Left kidney (tissue), 1 donor: ENCODE measurements at regions not wholly inside any gene's neighbourhood (a gene's known extent, or its start where the extent isn't known, plus 50 kb on each side); places are given as distances from the start of the nearest gene placed in this dataset.

Source experiments
- DNase-seq: peaks from one replicate; pipeline ENCODE4 v3.0.0-alpha.2; 2013

DNA sequence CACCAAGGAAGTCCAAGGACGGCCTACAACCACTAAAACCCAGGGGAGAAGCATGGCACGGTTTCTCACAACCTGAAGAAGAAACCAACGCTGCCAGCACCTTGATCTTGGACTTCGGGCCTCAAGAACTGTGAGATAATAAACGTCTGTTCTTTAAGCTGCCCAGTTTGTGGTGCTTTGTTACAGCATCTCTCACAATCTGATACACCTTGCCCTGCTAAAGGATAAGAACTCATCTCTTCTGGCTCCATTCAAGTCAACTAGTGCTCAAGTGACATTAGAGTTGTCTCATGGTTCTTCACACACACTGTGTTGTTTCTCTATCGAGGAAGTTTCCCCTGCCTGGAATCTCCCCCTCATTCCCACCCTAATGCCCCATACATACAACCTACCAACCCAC is 314.4 kb upstream of the RUNX1 start:
- no peak for DNase-seq

GRCh38 chr21:35361988-35362387 is 312.9 kb upstream of the RUNX1 start:
- DNase-seq: no peak

- no peak for DNase-seq
These were observed 311.9 kb upstream of the RUNX1 start for GRCh38 chr21:35360870-35361570.

DNA sequence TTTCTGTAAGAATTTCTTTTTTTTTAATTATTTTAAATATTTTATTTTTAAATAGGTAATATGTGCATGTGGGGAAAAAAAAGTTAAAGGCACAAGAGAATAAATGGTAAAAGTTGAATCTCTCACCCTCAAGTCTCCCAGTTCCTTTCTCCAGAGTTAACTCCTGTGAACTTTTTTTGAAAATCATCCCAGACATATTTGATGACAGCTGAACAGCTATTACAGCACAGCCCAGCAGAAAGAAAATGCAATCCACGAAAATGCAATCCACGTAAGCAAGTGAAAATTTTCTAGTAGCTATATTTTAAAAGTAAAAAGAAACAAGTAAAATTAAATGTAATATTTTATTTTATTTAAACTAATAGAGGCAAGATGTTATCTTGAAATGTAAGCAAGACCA is 310.0 kb upstream of the RUNX1 start:
- DNase-seq: no peak

DNA sequence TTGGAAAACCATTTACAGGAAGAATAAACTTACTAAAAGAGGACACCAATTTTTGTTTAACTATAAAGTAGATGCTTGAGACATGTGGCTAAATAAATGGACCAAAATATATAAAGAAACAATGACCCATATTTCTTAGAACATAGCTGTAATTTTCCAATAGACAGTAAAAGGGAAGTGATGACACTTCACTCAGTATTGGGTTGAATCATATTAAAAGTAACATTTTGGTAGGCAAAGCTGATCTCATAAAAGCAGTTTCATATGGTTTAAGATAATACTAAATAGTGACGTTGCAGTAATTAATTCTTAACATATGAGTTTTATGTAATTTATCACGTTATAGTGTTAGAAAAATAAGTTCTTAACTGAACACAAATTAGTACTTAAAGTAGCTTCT is 308.9 kb upstream of the RUNX1 start:
- DNase-seq: no peak

GRCh38 chr21:35357041-35357780 is 308.1 kb upstream of the RUNX1 start:
- no peak for DNase-seq

DNA sequence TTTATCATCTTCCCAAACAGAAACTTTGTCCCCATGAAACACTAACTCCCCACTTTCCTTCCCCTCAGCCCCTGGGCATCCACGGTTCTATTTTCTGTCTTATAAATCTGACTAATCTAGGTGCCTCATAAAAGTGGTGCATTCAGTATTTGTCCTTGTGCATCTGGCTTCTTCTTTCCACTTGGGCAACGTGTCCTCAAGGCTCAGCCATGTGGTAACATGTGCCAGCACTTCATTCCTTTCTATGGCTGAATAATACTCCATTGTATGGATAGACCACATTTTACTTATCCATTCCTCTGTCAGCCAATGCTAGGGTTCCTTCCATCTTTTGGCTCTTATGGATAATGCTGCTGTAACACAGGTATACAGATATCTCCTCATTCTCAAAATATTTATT is 305.0 kb upstream of the RUNX1 start:
- DNase-seq: no peak

DNA sequence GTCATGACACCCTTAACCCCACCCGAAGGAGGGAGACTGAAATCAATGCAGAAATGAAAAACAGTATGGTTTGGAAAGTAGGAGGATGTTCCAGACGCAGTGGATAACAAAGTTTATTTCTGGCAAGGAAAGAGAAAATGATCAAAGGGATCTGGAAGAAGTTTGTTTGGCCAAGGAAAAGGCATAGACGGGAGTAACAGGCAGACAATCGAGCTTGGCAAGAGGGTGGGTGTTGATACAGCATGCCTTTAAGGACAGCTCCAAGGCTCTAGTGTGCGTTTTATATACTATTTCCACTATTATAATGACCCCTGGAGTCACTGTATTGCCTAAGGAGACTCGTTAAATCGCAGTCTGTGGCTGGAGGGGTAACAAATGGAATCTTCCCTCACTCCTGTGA is 303.7 kb upstream of the RUNX1 start:
- no peak for DNase-seq

GRCh38 chr21:35352066-35352770 is 303.1 kb upstream of the RUNX1 start:
- no peak for DNase-seq

DNA sequence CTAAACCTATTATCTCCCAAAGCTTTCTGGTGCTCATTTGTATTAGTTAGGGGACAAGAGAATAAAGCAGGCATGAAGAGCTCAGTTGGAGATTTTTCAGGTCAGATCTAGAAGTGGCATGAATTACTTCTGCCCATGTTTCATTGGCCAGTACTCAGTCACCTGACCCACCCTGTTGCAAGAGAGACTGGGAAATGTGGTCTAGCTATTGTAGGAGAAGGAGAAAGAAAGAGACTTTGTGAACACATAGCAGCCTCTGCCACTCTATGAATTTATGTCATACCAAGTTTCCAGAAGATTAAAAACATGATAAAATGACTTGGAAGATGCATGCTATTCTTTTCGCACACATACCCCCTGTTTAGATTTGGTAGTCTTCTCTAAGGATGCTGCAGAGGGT is 302.3 kb upstream of the RUNX1 start:
- DNase-seq: no peak

GRCh38 chr21:35350965-35351364 is 301.9 kb upstream of the RUNX1 start:
- no peak for DNase-seq

GRCh38 chr21:35349376-35350080 is 300.4 kb upstream of the RUNX1 start:
- no peak for DNase-seq

- DNase-seq: no peak
These were observed 299.6 kb upstream of the RUNX1 start for GRCh38 chr21:35348686-35349085.

DNA sequence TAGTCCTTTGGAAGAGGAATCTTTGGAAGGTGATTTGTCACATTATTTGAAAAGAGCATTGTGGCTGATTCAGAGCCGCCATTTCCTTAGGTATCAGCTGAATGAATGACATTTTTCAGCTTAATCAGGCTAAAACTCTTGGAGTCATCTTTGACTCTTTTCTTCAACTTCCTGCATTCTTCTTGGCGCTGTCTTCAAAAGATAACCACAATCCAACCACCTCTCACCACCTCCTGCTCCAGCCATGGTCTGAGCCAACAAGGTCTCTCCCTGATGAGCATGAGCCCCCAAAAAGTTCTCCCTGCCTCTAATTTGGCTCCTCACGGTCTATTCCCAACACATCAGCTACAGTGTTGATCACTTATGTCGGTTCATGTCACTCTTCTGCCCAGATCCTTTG is 297.6 kb upstream of the RUNX1 start:
- DNase-seq: no peak

DNA sequence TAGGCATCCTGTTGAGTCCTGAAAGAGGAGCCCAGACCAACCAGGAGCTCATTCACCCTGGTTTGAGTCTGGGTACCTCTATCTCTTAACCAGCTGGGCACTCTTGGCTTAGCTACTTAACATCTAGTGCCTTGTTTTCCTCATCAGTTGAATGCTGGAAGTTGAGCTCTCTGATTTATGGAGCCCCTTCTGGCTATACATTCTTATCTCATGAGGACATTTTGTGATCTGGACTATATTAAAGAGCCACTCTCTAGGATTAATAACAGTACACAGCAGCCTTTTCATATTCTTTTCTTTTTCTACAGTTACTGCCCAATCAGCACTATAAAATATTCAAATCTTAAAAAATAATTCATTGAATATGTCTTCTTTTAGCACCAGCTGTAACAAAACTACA is 296.9 kb upstream of the RUNX1 start:
- DNase-seq: no peak

- DNase-seq: no peak
These were observed 295.5 kb upstream of the RUNX1 start for GRCh38 chr21:35344582-35344981.

DNA sequence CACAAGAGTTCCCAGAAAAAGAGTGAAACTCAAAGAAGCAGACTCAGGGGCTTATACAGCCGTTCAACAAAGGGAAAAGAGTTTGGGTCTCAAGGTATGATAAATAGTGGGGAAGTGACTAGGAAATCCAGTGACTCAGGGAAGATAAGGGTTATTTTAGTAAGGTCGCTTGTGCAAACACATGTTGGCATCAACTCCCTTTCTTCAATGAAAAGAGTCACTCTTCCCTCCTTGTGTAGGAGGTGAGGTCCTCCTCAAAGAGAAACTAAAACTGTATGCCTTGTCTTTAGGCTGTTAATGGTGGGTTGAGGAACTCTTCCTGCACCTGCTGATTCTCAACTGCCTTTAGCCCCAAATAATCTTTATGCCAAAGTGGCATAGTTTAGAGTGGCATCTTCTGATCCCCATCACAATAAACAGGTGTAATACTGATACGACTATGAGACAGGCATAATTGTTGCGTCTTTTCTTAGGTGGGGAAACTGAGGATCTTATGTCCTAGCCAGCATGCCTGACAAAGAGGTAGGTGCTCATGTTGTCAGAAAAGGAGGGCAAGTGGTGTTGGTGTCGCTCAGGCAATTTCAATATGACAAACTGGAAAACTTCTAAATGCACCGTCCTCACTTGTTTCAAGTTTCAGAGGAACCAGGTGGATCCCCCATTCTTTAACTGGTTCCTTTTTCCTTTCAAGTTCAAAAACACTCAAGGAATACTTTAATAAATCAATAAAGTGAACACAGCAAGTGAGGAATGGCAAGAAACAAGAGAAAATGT is 294.1 kb upstream of the RUNX1 start:
- no peak for DNase-seq

DNA sequence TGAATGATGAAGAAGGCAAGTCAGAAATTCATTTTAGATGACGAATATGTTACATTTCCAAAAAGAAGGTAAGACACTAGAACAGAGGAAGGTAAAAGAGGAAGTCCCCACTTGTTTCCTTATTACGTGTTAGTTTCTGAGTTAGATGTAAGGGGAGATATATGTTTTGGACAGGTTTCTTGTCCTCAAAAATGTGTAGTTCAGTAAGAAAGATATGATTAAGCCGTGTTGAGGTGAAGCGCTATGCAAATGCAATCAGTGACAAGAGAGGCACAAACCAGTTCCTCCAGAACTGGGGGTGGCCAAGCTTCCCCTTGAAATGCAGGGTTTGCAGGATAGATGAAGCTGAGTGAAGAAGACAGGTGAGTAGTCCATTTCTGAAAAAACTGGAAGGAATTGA is 293.3 kb upstream of the RUNX1 start:
- DNase-seq: no peak

DNA sequence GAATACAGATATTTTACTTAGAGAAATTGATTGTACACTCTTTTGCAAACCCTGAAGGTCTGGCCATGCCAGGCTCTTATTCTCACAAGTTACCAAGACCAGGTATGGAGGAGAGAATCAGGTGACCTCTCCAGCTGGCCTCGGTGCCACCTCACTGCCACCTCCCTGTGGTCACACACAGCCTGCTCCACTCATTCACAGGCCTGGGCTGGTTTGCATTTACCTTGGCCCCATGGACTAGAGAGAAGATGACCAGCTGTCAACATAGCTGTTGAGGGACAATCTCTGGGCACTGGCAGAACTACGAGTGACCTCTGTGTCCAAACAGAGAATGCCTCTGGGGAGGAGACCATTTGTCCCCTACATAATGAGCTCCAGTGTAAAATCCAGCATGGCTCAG is 291.2 kb upstream of the RUNX1 start:
- DNase-seq: no peak

GRCh38 chr21:35338881-35339632 is 290.0 kb upstream of the RUNX1 start:
- DNase-seq: no peak

DNA sequence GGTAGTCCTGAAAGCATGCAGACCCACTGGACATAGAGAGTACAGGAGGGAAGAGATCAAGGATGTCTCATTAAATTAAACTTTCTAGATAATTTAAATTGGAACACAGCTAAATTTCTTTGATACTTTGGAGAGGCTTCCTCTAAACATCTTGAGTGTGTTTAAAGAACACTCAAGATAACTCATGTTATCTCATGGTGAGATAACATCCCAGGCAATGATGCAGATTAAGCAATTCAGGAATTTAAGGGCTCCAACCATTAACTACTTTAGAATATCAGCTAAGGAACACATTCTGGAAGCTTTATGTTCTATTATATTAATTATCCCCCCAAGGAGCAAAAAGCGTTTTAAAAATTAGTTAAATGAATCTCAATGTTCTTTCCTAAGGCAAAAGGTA is 289.2 kb upstream of the RUNX1 start:
- DNase-seq: no peak
